SK-N-MC (cell line): ENCODE measurements at regions not wholly inside any gene's neighbourhood (a gene's known extent, or its start where the extent isn't known, plus 50 kb on each side); places are given as distances from the start of the nearest gene placed in this dataset.
"Not testable (repeated sequence)": the region's sequence is repeated elsewhere in the genome, so short reads cannot be mapped to it uniquely, and the experiment has no call there.

Experiments
- DNase-seq: peaks from one replicate; pipeline ENCODE4 v3.0.0-alpha.2; 2011; ENCODE audit warnings: low read depth, low spot score
- H3K27ac ChIP-seq: fragments of 200-600 bp; sonication (generic); 2 replicates; pipeline ENCODE4 v1.5.1; 2016; ENCODE audit warnings: mixed run types
- H3K36me3 ChIP-seq: fragments of 200-600 bp; sonication (generic); 2 replicates; pipeline ENCODE4 v1.6.1; 2017; ENCODE audit warnings: antibody characterized with exemption, low read length, mixed read lengths; ENCODE audit not compliant: insufficient read depth
- H3K4me3 ChIP-seq: fragments of 200-600 bp; sonication (generic); 2 replicates; pipeline ENCODE4 v1.5.1; 2016
- H3K9ac ChIP-seq: fragments of 200-600 bp; sonication (generic); 2 replicates; pipeline ENCODE4 v1.8.0; 2017; ENCODE audit warnings: mixed run types, mixed read lengths; ENCODE audit not compliant: insufficient read length
- H3K9me3 ChIP-seq: fragments of 200-600 bp; sonication (generic); 2 replicates; pipeline ENCODE4 v1.6.1; 2017; ENCODE audit warnings: low read depth, mild to moderate bottlenecking, antibody characterized with exemption, low read length, moderate library complexity, mixed read lengths
- EZH2 ChIP-seq: fragments of 200-600 bp; sonication (generic); IDR thresholded peaks from one replicate; pipeline ENCODE4 v1.6.1; 2017; ENCODE audit warnings: antibody characterized with exemption
- FOXP2 ChIP-seq: optimal IDR thresholded peaks from 2 replicates; pipeline ENCODE3; 2011; ENCODE audit warnings: mild to moderate bottlenecking, moderate library complexity; ENCODE audit not compliant: insufficient read depth; ENCODE audit errors: extremely low read length, control extremely low read depth
- POLR2AphosphoS5 ChIP-seq: IDR thresholded peaks from 2 replicates; pipeline ENCODE4 v1.6.1; 2012; ENCODE audit warnings: mild to moderate bottlenecking, low read depth, low read length, borderline replicate concordance

DNA sequence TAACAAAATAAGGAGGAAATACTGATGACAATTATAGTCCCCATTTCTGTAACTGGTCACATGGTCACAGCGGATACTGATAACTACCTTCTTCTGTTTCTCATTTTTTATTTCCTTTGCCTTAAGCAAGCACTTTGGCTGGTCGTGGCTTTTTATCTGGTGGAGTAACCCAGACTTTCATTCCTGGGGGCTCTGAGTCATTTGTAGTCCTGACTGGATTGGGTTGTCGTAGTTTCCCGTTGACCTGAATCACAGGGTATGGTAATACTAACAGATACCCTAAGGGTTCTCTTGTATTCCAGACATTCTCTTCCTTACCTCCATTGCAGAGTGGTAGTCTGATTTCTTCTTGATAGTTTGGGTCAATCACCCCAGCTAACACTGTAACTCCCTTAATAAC, 500.3 kb upstream of the ADGRB3 start:
- no peak overlapping the region for H3K4me3 ChIP-seq
- H3K27ac ChIP-seq, result no peak overlapping the region
- DNase-seq, result no peak
- H3K36me3 ChIP-seq, result no peaks in the 10 kb centered on the region
- TF ChIP-seq FOXP2, result no peak
- no peak for TF ChIP-seq EZH2
- TF ChIP-seq POLR2AphosphoS5, result no peak
- no peak overlapping the region for H3K9ac ChIP-seq
- no peaks in the 10 kb centered on the region for H3K9me3 ChIP-seq

DNA sequence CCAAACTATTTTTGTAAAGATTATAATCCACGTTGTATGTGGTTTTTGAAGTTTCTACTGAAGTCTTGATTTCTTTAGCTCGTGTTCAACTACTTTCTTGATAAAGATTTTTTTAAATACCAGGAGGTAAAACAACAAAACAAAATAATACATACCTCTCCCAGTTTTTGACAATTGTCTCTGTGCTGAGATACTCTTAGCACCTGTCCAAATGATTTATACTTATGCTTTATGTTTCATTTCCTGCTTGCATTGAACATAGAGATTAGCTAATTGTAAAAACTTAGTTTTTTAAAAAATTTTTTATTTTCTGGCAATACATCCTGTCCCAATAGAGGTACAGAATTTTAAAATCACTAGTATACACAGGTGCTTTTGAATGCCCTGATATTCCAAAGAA, 506.9 kb upstream of the ADGRB3 start:
- no peak for TF ChIP-seq POLR2AphosphoS5
- TF ChIP-seq FOXP2, result no peak
- TF ChIP-seq EZH2, result no peak
- no peak for DNase-seq
- H3K9ac ChIP-seq, result no peak overlapping the region
- no peaks in the 10 kb centered on the region for H3K36me3 ChIP-seq
- H3K4me3 ChIP-seq, result no peak overlapping the region
- H3K27ac ChIP-seq, result no peak overlapping the region
- H3K9me3 ChIP-seq, result no peaks in the 10 kb centered on the region

DNA sequence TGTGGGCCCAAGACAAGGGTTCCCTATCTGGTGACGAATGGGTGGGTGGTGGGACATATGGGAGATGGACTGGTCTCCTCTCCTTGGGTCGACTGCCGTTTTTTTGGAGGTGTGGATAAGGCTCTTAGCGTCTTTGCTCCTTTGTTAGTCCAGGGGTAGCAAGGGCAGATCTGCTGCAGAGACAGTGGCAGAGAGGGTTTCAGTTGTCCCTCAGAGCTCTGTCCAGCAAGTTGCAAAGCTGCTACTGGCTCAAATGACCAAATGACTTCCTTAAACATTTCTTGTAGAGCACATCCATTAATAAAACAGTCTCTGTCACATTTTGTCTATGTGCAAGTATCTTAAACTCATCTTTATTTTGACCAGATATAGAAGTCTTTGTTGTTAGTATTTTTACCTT, 508.0 kb upstream of the ADGRB3 start:
- Histone ChIP-seq H3K27ac (no peak overlapping the region), H3K9me3 (no peaks in the 10 kb centered on the region; the same call in 1 of the 2 replicates), H3K4me3 (no peak overlapping the region), H3K36me3 (no peaks in the 10 kb centered on the region), H3K9ac (no peak overlapping the region)
- no peak for DNase-seq
- no peak for TF ChIP-seq POLR2AphosphoS5

DNA sequence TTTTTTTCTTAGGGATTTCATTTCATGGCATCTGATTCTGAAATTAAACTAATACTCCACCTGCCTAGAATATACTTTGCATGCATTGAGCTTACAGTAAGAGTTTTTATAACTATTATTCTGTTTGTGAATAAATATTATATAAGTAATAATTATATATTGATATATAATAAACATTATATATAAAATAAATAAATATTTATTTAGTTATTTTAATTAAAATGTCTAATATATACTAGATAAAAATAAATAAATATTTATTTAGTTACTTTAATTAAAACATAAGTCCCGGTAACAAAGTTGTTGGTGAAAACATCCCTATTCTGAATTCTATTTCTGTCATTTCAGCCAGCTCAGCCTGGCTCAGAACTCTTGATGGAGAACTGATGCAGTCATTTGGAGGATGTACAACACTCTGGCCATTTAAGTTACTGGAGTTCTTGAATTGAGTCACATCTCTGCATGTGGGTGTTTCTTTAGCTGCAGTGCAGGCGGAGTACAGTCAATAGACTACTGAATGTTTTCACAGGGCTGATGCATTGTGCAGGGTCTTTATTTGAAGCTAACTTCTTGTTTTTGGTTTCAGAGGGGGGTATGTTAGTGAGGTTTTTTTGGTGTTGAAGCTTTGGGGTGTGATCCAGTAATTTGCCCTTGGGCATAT, 508.9 kb upstream of the ADGRB3 start:
- TF ChIP-seq POLR2AphosphoS5 (no peak), EZH2 (no peak), FOXP2 (no peak)
- no peak for DNase-seq
- no peak overlapping the region for H3K27ac ChIP-seq
- no peaks in the 10 kb centered on the region; the same call in 1 of the 2 replicates for H3K9me3 ChIP-seq
- no peak overlapping the region for H3K9ac ChIP-seq
- no peaks in the 10 kb centered on the region for H3K36me3 ChIP-seq
- H3K4me3 ChIP-seq, result no peak overlapping the region

DNA sequence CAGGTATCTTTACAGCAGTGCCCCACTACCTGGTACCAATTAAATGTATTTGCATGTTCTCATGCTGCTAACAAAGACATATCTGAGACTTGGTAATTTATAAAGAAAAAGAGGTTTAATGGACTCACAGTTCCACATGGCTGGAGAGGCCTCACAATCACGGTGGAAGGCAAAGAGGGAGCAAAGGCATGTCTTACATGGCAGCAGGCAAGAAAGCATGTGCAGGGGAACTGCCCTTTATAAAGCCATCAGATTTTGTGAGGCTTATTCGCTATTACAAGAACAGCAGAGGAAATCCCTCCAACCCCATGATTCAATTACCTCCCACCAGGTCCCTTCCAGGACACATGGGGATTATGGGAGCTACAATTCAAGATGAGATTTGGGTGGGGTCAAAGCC, 512.1 kb upstream of the ADGRB3 start:
- not testable (repeated sequence) for H3K36me3 ChIP-seq, H3K9me3 ChIP-seq, H3K9ac ChIP-seq, H3K27ac ChIP-seq, H3K4me3 ChIP-seq, DNase-seq

DNA sequence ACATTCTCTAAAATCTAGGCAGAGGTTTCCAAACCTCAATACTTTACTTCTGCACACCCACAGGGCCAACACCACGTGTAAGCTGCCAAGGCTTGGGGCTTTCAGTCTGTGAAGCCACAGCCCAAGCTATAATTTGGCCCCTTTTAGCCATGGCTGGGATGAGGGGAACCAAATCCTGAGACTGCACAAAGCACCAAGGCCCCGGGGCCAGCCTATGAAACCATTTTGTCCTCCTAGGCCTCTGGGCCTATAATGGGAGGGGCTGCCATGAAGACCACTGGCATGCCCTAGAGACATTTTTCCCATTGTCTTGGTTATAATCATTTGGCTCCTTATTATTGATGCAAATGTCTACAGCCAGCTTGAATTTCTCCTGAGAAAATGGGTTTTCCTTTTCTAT, 513.0 kb upstream of the ADGRB3 start:
- DNase-seq, result no peak
- Histone ChIP-seq H3K9ac (no peak overlapping the region), H3K36me3 (no peaks in the 10 kb centered on the region), H3K4me3 (no peak overlapping the region), H3K27ac (no peak overlapping the region), H3K9me3 (no peaks in the 10 kb centered on the region; the same call in 1 of the 2 replicates)
- no peak for TF ChIP-seq EZH2
- no peak for TF ChIP-seq POLR2AphosphoS5
- no peak for TF ChIP-seq FOXP2

DNA sequence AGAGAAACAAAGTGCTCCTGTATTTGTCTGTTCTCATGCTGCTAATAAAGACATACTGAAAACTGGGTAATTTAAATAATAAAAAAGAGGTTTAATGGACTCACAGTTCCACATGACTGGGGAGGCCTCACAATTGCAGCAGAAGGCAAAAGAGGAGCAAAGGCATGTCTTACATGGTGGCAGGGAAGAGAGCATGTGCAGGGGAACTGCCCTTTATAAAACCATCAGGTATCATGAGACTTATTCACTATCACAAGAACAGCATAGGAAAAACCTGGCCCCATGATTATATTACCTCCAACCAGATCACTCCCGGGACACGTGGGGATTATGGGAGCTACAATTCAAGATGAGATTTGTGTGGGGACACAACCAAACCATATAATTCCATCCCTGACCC, 514.1 kb upstream of the ADGRB3 start:
- not testable (repeated sequence) for DNase-seq, H3K4me3 ChIP-seq, H3K9me3 ChIP-seq, H3K36me3 ChIP-seq, H3K27ac ChIP-seq, H3K9ac ChIP-seq

DNA sequence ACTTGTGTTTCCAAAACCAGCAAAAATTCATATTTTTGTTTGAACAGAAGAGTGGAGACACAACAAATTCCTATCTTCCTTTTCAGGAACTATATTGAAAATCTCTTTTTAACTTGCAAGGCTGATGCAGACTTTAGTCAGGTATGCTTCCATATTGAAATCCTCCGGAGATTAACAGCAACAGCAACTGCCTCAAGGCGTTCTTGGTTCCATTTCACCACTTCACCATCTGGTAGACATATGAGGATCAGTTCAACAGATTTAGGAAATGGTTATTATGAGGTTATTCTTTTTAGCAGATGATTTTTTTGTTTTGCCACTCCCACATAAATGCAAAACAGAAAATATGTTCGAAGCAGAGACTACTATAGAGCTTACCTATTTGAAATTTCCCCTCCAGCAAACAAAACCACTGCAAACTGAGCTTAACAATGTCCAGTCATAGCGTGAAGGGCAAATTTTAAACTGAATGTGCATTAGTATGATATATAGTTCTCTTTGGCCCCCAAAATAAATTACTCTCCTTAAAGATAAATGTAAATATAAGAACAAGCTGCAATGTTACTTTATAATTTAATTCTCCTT, 520.5 kb upstream of the ADGRB3 start:
- TF ChIP-seq EZH2, result no peak
- no peak for TF ChIP-seq POLR2AphosphoS5
- TF ChIP-seq FOXP2, result no peak
- Histone ChIP-seq H3K4me3 (peak overlapping the region; percentile 68), H3K27ac (peak overlapping the region; percentile 89), H3K9ac (no peak overlapping the region), H3K36me3 (no peaks in the 10 kb centered on the region), H3K9me3 (no peaks in the 10 kb centered on the region)
- peak; percentile 45 for DNase-seq

DNA sequence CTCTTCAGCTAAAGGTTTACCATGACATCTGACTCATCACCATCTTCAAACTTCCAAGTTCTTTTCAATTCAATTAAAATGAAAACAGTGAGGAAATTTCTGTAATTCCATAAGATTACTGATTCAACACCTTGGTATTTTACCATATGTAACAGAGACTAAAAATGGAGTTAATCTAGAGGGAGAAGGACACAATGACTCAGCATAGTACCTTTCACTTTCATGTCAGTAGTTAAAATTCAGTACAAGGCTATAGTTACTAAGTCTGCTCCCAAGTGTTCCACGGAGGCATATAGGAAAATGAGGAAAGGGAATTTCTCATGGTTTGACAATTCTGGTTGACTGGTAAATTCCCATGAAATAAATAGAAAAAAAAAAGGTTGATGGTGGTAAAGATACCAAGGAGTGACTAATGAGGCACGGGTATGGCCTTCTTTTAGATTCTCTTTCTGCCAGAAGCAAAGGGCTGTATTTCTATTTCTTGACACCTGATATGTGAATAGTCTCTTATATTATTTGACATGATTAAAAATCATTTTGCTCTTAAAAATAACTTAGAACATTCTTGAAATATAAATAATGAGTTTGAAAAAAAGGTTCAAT, 526.7 kb upstream of the ADGRB3 start:
- TF ChIP-seq FOXP2 (no peak), POLR2AphosphoS5 (no peak), EZH2 (no peak)
- Histone ChIP-seq H3K4me3 (no peak overlapping the region), H3K27ac (no peak overlapping the region), H3K9ac (no peak overlapping the region), H3K9me3 (no peaks in the 10 kb centered on the region), H3K36me3 (no peaks in the 10 kb centered on the region)
- no peak for DNase-seq
